ENCODE measurements at regions not wholly inside any gene's neighbourhood (a gene's known extent, or its start where the extent isn't known, plus 50 kb on each side); places are given as distances from the start of the nearest gene placed in this dataset.

DNA sequence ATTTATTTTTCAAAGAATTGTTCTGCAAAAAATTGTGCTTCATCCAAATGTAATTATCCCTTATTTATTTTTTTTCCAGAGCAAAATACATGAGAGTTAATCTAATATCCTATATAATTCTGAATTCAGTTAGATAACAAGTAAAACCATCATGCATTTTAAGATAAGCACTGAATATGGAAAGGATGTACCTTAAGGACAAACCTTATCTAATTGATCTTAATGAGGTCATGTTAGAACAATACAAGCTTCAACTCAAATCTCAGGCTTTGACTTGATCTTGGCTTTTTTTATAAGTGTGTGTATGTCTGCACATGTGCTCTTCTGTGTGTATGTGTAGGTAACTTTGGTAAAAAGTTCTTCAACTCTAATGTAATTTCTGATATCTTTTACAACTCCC is 1828.8 kb downstream of the PCDH9 start:
- Histone ChIP-seq H3K4me3 (no peak overlapping the region), H2AFZ (no peak overlapping the region), H3K36me3 (ENCODE audit: insufficient read depth) (no peaks in the 10 kb centered on the region), H3K27me3 (ENCODE audit: insufficient read depth) (no peaks in the 10 kb centered on the region), H3K4me2 (no peak overlapping the region), H4K20me1 (replicated peaks; ENCODE audit: insufficient read depth) (no peaks in the 10 kb centered on the region), H3K79me2 (replicated peaks; ENCODE audit: insufficient read depth) (no peaks in the 10 kb centered on the region), H3K9me2 (ENCODE audit: insufficient read depth) (no peaks in the 10 kb centered on the region), H3F3A (replicated peaks; ENCODE audit: low read depth) (no peaks in the 10 kb centered on the region), H3K4me1 (ENCODE audit: insufficient read depth) (no peaks in the 10 kb centered on the region), H3K27ac (ENCODE audit: low read depth) (no peak overlapping the region)
- H3K27me3 Mint-ChIP-seq (ENCODE audit: insufficient read depth, low read depth, poor library complexity): no peaks in the 10 kb centered on the region
- no peaks in the 10 kb centered on the region for H3K9me3 Mint-ChIP-seq
- ATAC-seq (no peak), DNase-seq (ENCODE audit: low spot score) (no peak)
- H3K36me3 Mint-ChIP-seq (ENCODE audit: low read depth): no peaks in the 10 kb centered on the region
- no peak overlapping the region for H3K27ac Mint-ChIP-seq
- TF ChIP-seq JUNB (IDR thresholded peaks at IDR 0.05; ENCODE audit: unreplicated experiment): no peak
- no peak for TF ChIP-seq NANOG (IDR thresholded peaks at IDR 0.05; ENCODE audit: borderline replicate concordance)
- TF ChIP-seq, protein P1, sequence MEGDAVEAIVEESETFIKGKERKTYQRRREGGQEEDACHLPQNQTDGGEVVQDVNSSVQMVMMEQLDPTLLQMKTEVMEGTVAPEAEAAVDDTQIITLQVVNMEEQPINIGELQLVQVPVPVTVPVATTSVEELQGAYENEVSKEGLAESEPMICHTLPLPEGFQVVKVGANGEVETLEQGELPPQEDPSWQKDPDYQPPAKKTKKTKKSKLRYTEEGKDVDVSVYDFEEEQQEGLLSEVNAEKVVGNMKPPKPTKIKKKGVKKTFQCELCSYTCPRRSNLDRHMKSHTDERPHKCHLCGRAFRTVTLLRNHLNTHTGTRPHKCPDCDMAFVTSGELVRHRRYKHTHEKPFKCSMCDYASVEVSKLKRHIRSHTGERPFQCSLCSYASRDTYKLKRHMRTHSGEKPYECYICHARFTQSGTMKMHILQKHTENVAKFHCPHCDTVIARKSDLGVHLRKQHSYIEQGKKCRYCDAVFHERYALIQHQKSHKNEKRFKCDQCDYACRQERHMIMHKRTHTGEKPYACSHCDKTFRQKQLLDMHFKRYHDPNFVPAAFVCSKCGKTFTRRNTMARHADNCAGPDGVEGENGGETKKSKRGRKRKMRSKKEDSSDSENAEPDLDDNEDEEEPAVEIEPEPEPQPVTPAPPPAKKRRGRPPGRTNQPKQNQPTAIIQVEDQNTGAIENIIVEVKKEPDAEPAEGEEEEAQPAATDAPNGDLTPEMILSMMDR (conservative IDR thresholded peaks at IDR 0.05; ENCODE audit: low read depth in 2 of 2): no peak
- TF ChIP-seq EZH2 (IDR thresholded peaks at IDR 0.05; ENCODE audit: low read depth, unreplicated experiment): no peak
- no peak overlapping the region for H3K4me3 Mint-ChIP-seq
- H3K4me1 Mint-ChIP-seq: no peaks in the 10 kb centered on the region

DNA sequence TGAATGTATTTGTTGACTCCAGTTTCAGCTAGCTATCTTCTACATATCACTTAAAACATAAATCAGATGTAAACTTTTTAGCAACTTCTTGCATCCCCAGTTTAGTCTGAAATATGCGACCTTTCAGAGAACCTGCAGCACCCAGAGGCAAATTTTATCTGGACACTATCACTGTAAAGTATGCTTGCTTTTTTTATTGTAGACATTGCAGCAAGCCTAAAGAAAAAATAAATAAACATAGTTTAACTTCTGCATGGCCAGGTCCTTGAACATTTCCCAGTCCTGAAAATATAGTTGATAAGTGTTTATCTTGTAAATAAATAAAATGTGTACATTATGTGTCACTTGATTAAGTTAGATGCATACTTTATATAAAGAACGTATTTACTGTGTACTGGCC is 1829.4 kb downstream of the PCDH9 start:
- Histone ChIP-seq H3K4me3 (no peak overlapping the region), H3K79me2 (replicated peaks; ENCODE audit: insufficient read depth) (no peaks in the 10 kb centered on the region), H3K27ac (ENCODE audit: low read depth) (no peak overlapping the region), H2AFZ (no peak overlapping the region), H4K20me1 (replicated peaks; ENCODE audit: insufficient read depth) (no peaks in the 10 kb centered on the region), H3K36me3 (ENCODE audit: insufficient read depth) (no peaks in the 10 kb centered on the region), H3F3A (replicated peaks; ENCODE audit: low read depth) (no peaks in the 10 kb centered on the region), H3K9me2 (ENCODE audit: insufficient read depth) (no peaks in the 10 kb centered on the region), H3K4me2 (no peak overlapping the region), H3K27me3 (ENCODE audit: insufficient read depth) (no peaks in the 10 kb centered on the region), H3K4me1 (ENCODE audit: insufficient read depth) (no peaks in the 10 kb centered on the region)
- DNase-seq (ENCODE audit: low spot score): no peak
- no peak overlapping the region for H3K27ac Mint-ChIP-seq
- ATAC-seq: no peak
- H3K9me3 Mint-ChIP-seq: no peaks in the 10 kb centered on the region
- no peaks in the 10 kb centered on the region for H3K4me1 Mint-ChIP-seq
- no peaks in the 10 kb centered on the region for H3K27me3 Mint-ChIP-seq (ENCODE audit: insufficient read depth, low read depth, poor library complexity)
- H3K4me3 Mint-ChIP-seq: no peak overlapping the region
- no peaks in the 10 kb centered on the region for H3K36me3 Mint-ChIP-seq (ENCODE audit: low read depth)
- TF ChIP-seq CREB1 (CRISPR knock-in tag; IDR thresholded peaks at IDR 0.05; ENCODE audit: low read depth) (no peak), NANOG (IDR thresholded peaks at IDR 0.05; ENCODE audit: borderline replicate concordance) (no peak), ZNF114 (CRISPR knock-in tag; IDR thresholded peaks at IDR 0.05) (no peak), EZH2 (IDR thresholded peaks at IDR 0.05; ENCODE audit: low read depth, unreplicated experiment) (no peak), EZH2phosphoT487 (IDR thresholded peaks at IDR 0.05; ENCODE audit: unreplicated experiment) (no peak), STAT1 (IDR thresholded peaks at IDR 0.05; ENCODE audit: unreplicated experiment) (no peak), POLR2AphosphoS5 (IDR thresholded peaks at IDR 0.05; ENCODE audit: low read depth) (no peak), ZNF331 (CRISPR knock-in tag; IDR thresholded peaks at IDR 0.05; ENCODE audit: low read depth) (no peak)
- TF ChIP-seq, protein P2, sequence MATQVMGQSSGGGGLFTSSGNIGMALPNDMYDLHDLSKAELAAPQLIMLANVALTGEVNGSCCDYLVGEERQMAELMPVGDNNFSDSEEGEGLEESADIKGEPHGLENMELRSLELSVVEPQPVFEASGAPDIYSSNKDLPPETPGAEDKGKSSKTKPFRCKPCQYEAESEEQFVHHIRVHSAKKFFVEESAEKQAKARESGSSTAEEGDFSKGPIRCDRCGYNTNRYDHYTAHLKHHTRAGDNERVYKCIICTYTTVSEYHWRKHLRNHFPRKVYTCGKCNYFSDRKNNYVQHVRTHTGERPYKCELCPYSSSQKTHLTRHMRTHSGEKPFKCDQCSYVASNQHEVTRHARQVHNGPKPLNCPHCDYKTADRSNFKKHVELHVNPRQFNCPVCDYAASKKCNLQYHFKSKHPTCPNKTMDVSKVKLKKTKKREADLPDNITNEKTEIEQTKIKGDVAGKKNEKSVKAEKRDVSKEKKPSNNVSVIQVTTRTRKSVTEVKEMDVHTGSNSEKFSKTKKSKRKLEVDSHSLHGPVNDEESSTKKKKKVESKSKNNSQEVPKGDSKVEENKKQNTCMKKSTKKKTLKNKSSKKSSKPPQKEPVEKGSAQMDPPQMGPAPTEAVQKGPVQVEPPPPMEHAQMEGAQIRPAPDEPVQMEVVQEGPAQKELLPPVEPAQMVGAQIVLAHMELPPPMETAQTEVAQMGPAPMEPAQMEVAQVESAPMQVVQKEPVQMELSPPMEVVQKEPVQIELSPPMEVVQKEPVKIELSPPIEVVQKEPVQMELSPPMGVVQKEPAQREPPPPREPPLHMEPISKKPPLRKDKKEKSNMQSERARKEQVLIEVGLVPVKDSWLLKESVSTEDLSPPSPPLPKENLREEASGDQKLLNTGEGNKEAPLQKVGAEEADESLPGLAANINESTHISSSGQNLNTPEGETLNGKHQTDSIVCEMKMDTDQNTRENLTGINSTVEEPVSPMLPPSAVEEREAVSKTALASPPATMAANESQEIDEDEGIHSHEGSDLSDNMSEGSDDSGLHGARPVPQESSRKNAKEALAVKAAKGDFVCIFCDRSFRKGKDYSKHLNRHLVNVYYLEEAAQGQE (IDR thresholded peaks at IDR 0.05; ENCODE audit: unreplicated experiment): no peak
- TF ChIP-seq, protein P1 (conservative IDR thresholded peaks at IDR 0.05; ENCODE audit: low read depth in 2 of 2): no peak
- TF ChIP-seq, protein P3, sequence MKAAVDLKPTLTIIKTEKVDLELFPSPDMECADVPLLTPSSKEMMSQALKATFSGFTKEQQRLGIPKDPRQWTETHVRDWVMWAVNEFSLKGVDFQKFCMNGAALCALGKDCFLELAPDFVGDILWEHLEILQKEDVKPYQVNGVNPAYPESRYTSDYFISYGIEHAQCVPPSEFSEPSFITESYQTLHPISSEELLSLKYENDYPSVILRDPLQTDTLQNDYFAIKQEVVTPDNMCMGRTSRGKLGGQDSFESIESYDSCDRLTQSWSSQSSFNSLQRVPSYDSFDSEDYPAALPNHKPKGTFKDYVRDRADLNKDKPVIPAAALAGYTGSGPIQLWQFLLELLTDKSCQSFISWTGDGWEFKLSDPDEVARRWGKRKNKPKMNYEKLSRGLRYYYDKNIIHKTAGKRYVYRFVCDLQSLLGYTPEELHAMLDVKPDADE (IDR thresholded peaks at IDR 0.05): no peak

Measured in GM23338 (cell line).